B cell (primary cell): ENCODE measurements at regions not wholly inside any gene's neighbourhood (a gene's known extent, or its start where the extent isn't known, plus 50 kb on each side); places are given as distances from the start of the nearest gene placed in this dataset.

Experiments
- ATAC-seq: fragments of 200-7000 bp; cut with Tn5 transposase; one replicate; pipeline ENCODE4 v1.10.0; 2021; ENCODE audit warnings: low read depth, mild to moderate bottlenecking, moderate number of reproducible peaks, moderate library complexity
- CTCF ChIA-PET: fragments of 350-600 bp; sonication (Branson Sonifier 250); formaldehyde crosslinking; loops from one replicate; lab custom pipeline; 2021; ENCODE audit warnings: antibody characterized with exemption, inconsistent platforms; lab: Charles Lee
- POLR2A ChIA-PET: fragments of 350-600 bp; sonication (Branson Sonifier 250); formaldehyde crosslinking; loops from one replicate; lab custom pipeline; 2021; ENCODE audit warnings: antibody characterized with exemption; lab: Charles Lee
- DNase-seq: peaks from one replicate; pipeline ENCODE4 v3.0.0; 2013
- H2AFZ ChIP-seq: 2 replicates; pipeline ENCODE4 v1.6.1; 2012; ENCODE audit warnings: mild to moderate bottlenecking, low read depth, low read length; ENCODE audit not compliant: insufficient read depth, poor library complexity, severe bottlenecking
- H3K27ac ChIP-seq, 2 donors: 1 replicate in 1 of 2; 2 replicates in 1 of 2; pipeline ENCODE4 v1.5.1; 2012 to 2013; ENCODE audit warnings: low read length in 2 of 2, mild to moderate bottlenecking in 2 of 2, moderate library complexity in 1 of 2
- H3K27me3 ChIP-seq, 4 experiments: fragments of 200-600 bp in 1 of 4; sonication (generic) in 1 of 4; replicated peaks in 1 of 4; 1 replicate in 2 of 4; 2 replicates in 2 of 4; pipeline versions ENCODE4 v1.6.1 to v1.7.0; 2013 to 2016; ENCODE audit warnings: low read length in 3 of 4, mild to moderate bottlenecking in 2 of 4, mixed read lengths in 1 of 4, moderate library complexity in 1 of 4; ENCODE audit not compliant: insufficient read depth in 4 of 4, control insufficient read depth in 3 of 4; ENCODE audit errors: control extremely low read depth in 1 of 4
- H3K36me3 ChIP-seq, 2 experiments: replicated peaks in 1 of 2; 1 replicate in 1 of 2; 2 replicates in 1 of 2; pipeline versions ENCODE4 v1.6.1 to v1.7.1; 2013; ENCODE audit warnings: low read length in 1 of 2; ENCODE audit not compliant: insufficient read depth in 2 of 2, control insufficient read depth in 1 of 2; ENCODE audit errors: control extremely low read depth in 1 of 2, extremely low read depth in 1 of 2
- H3K4me1 ChIP-seq, 2 donors: fragments of 200-600 bp in 1 of 2; sonication (generic) in 1 of 2; 1 replicate in 1 of 2; 2 replicates in 1 of 2; pipeline versions ENCODE4 v1.5.1 to v1.6.1; 2013 to 2017; ENCODE audit warnings: low read length in 2 of 2; ENCODE audit not compliant: control insufficient read depth in 2 of 2, insufficient read depth in 2 of 2
- H3K4me2 ChIP-seq: replicated peaks from 2 replicates; pipeline ENCODE3; 2012; ENCODE audit warnings: mild to moderate bottlenecking, low read depth, low read length; ENCODE audit not compliant: poor library complexity, severe bottlenecking
- H3K4me3 ChIP-seq, 5 experiments: fragments of 200-600 bp in 1 of 5; sonication (generic) in 1 of 5; 1 replicate in 3 of 5; 2 replicates in 2 of 5; pipeline versions ENCODE4 v1.5.1 to v1.7.0; 2011 to 2016; ENCODE audit warnings: low read length in 4 of 5, mild to moderate bottlenecking in 4 of 5, low read depth in 2 of 5, control low read depth in 1 of 5, moderate library complexity in 1 of 5; ENCODE audit not compliant: insufficient read depth in 1 of 5; ENCODE audit errors: control extremely low read depth in 1 of 5, extremely low read depth in 1 of 5
- H3K79me2 ChIP-seq: fragments of 200-600 bp; sonication (generic); one replicate; pipeline ENCODE4 v1.6.0; 2016; ENCODE audit warnings: low read length; ENCODE audit not compliant: control insufficient read depth, insufficient read depth
- H3K9ac ChIP-seq: fragments of 200-600 bp; sonication (generic); 2 replicates; pipeline ENCODE4 v1.6.1; 2017; ENCODE audit warnings: mild to moderate bottlenecking, low read length, moderate library complexity
- H3K9me3 ChIP-seq, 3 donors: one replicate each; pipeline versions ENCODE4 v1.6.1 to v1.7.1; 2013; ENCODE audit warnings: low read length in 2 of 3; ENCODE audit not compliant: control insufficient read depth in 2 of 3, insufficient read depth in 1 of 3; ENCODE audit errors: control extremely low read depth in 1 of 3
- H4K20me1 ChIP-seq: 2 replicates; pipeline ENCODE4 v1.6.0; 2012; ENCODE audit warnings: mild to moderate bottlenecking, low read length; ENCODE audit not compliant: insufficient read depth, control insufficient read depth, poor library complexity, severe bottlenecking
- H3K27ac Mint-ChIP-seq: one replicate; pipeline ENCODE4 v1.8.0; 2021; ENCODE audit warnings: mixed read lengths
- H3K27me3 Mint-ChIP-seq: one replicate; pipeline ENCODE4 v1.8.0; 2021; ENCODE audit warnings: mixed read lengths
- H3K4me1 Mint-ChIP-seq: one replicate; pipeline ENCODE4 v1.8.0; 2021; ENCODE audit warnings: mixed read lengths
- H3K4me3 Mint-ChIP-seq: one replicate; pipeline ENCODE4 v1.8.0; 2021; ENCODE audit warnings: mixed read lengths
- H3K9me3 Mint-ChIP-seq: one replicate; pipeline ENCODE4 v1.8.0; 2022; ENCODE audit warnings: mixed read lengths; ENCODE audit not compliant: insufficient read depth
- CTCF ChIP-seq: fragments of 200-600 bp; IDR thresholded peaks from one replicate; pipeline ENCODE4 v1.8.0; 2022; ENCODE audit warnings: antibody characterized with exemption, mild to moderate bottlenecking
- EZH2 ChIP-seq: IDR thresholded peaks from 2 replicates; pipeline ENCODE4 v1.6.1; 2012; ENCODE audit warnings: borderline replicate concordance, low read depth, mild to moderate bottlenecking, moderate library complexity, low read length; ENCODE audit not compliant: insufficient read depth, poor library complexity, severe bottlenecking
- WGBS: methylation state at CpG from one replicate; pipeline ENCODE4 v1.1.5; 2013; ENCODE audit warnings: missing lambda C conversion rate; ENCODE audit not compliant: insufficient coverage; 5-methylcytosine and 5-hydroxymethylcytosine counted together
- intact Hi-C: fragments of 100-400 bp; cut with micrococcal nuclease; formaldehyde crosslinking; loops from one replicate; pipeline ENCODE4 v1.10.0; 2022

DNA sequence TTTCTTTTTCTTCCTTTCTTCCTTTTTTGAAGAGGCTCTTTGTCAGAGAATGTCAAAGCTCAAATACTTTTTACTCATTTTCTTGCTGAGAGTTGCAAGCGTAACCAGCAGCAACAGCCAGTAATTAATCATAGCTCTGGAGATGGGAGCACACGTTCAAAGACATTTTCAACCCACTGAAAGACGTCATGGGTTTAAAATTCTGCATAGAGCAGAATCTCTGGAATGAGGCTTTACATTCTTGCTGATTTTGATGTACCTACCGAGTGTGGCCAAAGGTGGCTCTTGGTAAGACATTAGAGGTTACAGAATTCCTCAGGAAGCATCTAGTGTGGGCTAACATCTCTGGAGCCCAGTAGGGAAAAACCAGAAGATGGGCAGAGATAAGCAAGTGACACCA, 292.5 kb downstream of the MTX2 start:
- DNase-seq = no peak
- no peak overlapping the region for H3K27ac Mint-ChIP-seq
- Histone ChIP-seq H3K27ac (no peak overlapping the region), H3K79me2 (no peaks in the 10 kb centered on the region), H3K9ac (no peak overlapping the region), H3K4me2 (no peak overlapping the region), H3K36me3 (no peaks in the 10 kb centered on the region), H3K9me3 (no peaks in the 10 kb centered on the region), H3K27me3 (peaks cover 0 to 17% (median 2%) of the 10 kb centered on the region in 4 experiments), H4K20me1 (no peaks in the 10 kb centered on the region), H3K4me1 (no peaks in the 10 kb centered on the region), H2AFZ (no peak overlapping the region), H3K4me3 (no peak overlapping the region)
- H3K4me3 Mint-ChIP-seq = no peak overlapping the region
- WGBS = 84% methylated on average over 4 of the region's 4 CpGs
- intact Hi-C loops = no loop called here
- TF ChIP-seq EZH2 (no peak), CTCF (no peak)
- ChIA-PET CTCF (interaction anchor here (1.4 kb wide), 1 partner anchor 9 kb away, joined by 3 read pairs; no protein-coding TSS in a partner anchor), POLR2A (no interaction called here)
- no peak for ATAC-seq
- no peaks in the 10 kb centered on the region for H3K9me3 Mint-ChIP-seq
- no peaks in the 10 kb centered on the region for H3K4me1 Mint-ChIP-seq
- peaks cover 51% of the 10 kb centered on the region for H3K27me3 Mint-ChIP-seq

DNA sequence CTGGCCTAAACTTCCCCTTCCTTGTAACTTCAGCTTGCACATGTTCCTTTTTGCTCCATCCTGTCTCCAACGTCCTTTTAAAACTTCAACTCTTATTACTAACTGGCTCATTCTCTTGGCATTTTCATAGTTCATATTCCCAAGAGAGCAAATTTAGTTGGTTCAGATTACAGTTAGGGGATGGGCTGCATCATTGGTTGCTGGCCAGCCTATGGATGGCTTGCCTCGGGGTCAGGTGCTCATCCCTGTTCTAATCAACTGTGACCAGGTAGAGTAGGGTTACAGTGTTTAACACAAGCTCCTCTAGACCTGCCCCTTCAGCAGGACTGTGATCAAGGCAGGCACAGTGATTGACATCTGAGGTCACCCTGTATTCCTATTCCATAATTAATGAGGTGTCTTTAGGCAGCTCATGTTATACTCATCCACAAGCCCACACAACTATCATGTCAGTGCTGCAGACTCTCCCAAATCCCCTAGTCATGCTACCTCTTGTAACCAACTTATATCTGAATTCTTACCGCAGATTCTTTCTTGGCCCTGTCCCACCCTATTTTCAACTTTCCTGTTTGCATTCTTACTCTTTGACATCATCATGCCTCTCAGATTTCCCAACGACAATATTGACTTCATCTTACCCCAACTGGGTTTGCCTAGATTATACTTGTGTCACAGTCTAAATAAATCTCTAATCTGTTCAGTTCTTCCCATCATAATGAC, 293.3 kb downstream of the MTX2 start:
- no peak for TF ChIP-seq CTCF
- TF ChIP-seq EZH2 = no peak
- H3K4me2 ChIP-seq = no peak overlapping the region

More for the DNA sequence above, 293.3 kb downstream of the MTX2 start:
- Histone ChIP-seq H3K36me3 (no peaks in the 10 kb centered on the region), H3K4me3 (no peak overlapping the region), H3K4me1 (no peaks in the 10 kb centered on the region), H3K79me2 (no peaks in the 10 kb centered on the region), H3K9ac (no peak overlapping the region), H4K20me1 (no peaks in the 10 kb centered on the region), H3K27me3 (peaks cover 0 to 12% (median 2%) of the 10 kb centered on the region in 4 experiments), H3K9me3 (no peaks in the 10 kb centered on the region), H3K27ac (no peak overlapping the region), H2AFZ (no peak overlapping the region)
- Mint-ChIP-seq H3K4me3 (no peak overlapping the region), H3K27ac (no peak overlapping the region), H3K27me3 (peaks cover 55% of the 10 kb centered on the region), H3K4me1 (no peaks in the 10 kb centered on the region), H3K9me3 (no peaks in the 10 kb centered on the region)
- intact Hi-C loops = no loop called here
- DNase-seq = no peak
- CTCF ChIA-PET = no interaction called here
- 63% methylated on average over 3 of the region's 4 CpGs for WGBS
- ATAC-seq = no peak
- POLR2A ChIA-PET = no interaction called here
